SK-N-SH (cell line): ENCODE measurements at regions not wholly inside any gene's neighbourhood (a gene's known extent, or its start where the extent isn't known, plus 50 kb on each side); places are given as distances from the start of the nearest gene placed in this dataset.

Experiments used
- CHD2 ChIP-seq: fragments of 150-350 bp; IDR thresholded peaks from 2 replicates; pipeline ENCODE4 v1.6.1; 2018; ENCODE audit warnings: low read length; ENCODE audit not compliant: partially characterized antibody
- EP300 ChIP-seq, 2 experiments: IDR thresholded peaks; 2 replicates each; pipeline versions ENCODE4 v1.4.0 to v1.6.1; 2012; ENCODE audit warnings: borderline replicate concordance in 1 of 2, low read depth in 1 of 2, low read length in 1 of 2
- GABPA ChIP-seq: IDR thresholded peaks from 2 replicates; pipeline ENCODE4 v1.4.0; 2012; ENCODE audit warnings: low read depth, mild to moderate bottlenecking
- MXI1 ChIP-seq: IDR thresholded peaks from 2 replicates; pipeline ENCODE4 v1.6.1; 2012; ENCODE audit warnings: mild to moderate bottlenecking, low read depth, low read length, improper control_type of control experiment
- POLR2AphosphoS5 ChIP-seq: IDR thresholded peaks from 2 replicates; pipeline ENCODE4 v1.6.1; 2012; ENCODE audit warnings: low read depth, low read length
- SIN3A ChIP-seq: IDR thresholded peaks from 2 replicates; pipeline ENCODE4 v1.6.1; 2012; ENCODE audit warnings: low read depth, mild to moderate bottlenecking, low read length, moderate library complexity, borderline replicate concordance
- TAF1 ChIP-seq: IDR thresholded peaks from 2 replicates; pipeline ENCODE4 v1.6.1; 2012; ENCODE audit warnings: low read depth, mild to moderate bottlenecking, low read length, moderate library complexity, borderline replicate concordance
- YY1 ChIP-seq: IDR thresholded peaks from 2 replicates; pipeline ENCODE4 v1.4.0; 2012; ENCODE audit warnings: low read depth, mild to moderate bottlenecking
- TF ChIP-seq, protein P1 (sequence below): fragments of 200-600 bp; sonication (generic); IDR thresholded peaks from 2 replicates; pipeline ENCODE4 v1.6.1; 2017; ENCODE audit warnings: antibody characterized with exemption, mild to moderate bottlenecking, moderate library complexity
- TF ChIP-seq, protein P2 (sequence below): IDR thresholded peaks from 2 replicates; pipeline ENCODE4 v1.4.0; 2012; ENCODE audit warnings: low read depth, borderline replicate concordance
- TF ChIP-seq, protein P3 (sequence below): IDR thresholded peaks from 2 replicates; pipeline ENCODE4 v1.4.0; 2012; ENCODE audit warnings: low read depth, borderline replicate concordance
- TF ChIP-seq, protein P4 (sequence below): IDR thresholded peaks from 2 replicates; pipeline ENCODE4 v1.6.1; 2012; ENCODE audit warnings: mild to moderate bottlenecking, low read depth, low read length, moderate library complexity
- TF ChIP-seq, protein P5 (sequence below): fragments of 150-350 bp; IDR thresholded peaks from 2 replicates; pipeline ENCODE4 v1.6.1; 2017; ENCODE audit warnings: antibody characterized with exemption, low read length, low read depth, borderline replicate concordance

DNA sequence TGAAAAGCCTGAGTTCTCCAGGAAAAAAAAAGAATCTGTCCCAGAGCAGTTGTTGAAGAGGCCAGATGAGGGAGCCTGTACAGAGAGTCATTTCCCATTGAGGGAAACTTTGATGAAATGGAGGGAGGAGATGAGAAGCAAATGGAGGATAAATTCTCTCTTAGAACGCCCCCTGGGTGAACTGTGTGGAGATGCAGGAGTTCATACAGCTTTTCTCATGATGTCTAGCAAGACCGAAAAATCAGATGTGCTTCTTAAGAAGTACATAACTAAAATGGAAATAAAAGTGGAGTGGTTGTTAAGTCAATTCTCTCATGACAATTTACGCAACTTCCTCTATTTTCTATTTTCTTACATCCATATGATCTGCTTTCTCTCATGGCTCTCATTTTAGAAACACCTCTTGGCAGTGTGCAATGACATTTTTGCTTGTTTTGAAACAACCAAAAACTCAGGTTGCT is 1263.1 kb downstream of the PCDH9 start:
- TF ChIP-seq, protein P1, sequence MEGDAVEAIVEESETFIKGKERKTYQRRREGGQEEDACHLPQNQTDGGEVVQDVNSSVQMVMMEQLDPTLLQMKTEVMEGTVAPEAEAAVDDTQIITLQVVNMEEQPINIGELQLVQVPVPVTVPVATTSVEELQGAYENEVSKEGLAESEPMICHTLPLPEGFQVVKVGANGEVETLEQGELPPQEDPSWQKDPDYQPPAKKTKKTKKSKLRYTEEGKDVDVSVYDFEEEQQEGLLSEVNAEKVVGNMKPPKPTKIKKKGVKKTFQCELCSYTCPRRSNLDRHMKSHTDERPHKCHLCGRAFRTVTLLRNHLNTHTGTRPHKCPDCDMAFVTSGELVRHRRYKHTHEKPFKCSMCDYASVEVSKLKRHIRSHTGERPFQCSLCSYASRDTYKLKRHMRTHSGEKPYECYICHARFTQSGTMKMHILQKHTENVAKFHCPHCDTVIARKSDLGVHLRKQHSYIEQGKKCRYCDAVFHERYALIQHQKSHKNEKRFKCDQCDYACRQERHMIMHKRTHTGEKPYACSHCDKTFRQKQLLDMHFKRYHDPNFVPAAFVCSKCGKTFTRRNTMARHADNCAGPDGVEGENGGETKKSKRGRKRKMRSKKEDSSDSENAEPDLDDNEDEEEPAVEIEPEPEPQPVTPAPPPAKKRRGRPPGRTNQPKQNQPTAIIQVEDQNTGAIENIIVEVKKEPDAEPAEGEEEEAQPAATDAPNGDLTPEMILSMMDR = peak; percentile 65
- TF ChIP-seq TAF1 (no peak), EP300 (IDR thresholded peaks at IDR 0.05; ENCODE audit: borderline replicate concordance in 1 of 2, low read depth in 1 of 2, low read length in 1 of 2) (no peak), CHD2 (no peak), MXI1 (no peak), SIN3A (no peak), YY1 (peak; percentile 79; the same call in 1 of the 2 replicates), POLR2AphosphoS5 (no peak), GABPA (no peak)
- TF ChIP-seq, protein P2, sequence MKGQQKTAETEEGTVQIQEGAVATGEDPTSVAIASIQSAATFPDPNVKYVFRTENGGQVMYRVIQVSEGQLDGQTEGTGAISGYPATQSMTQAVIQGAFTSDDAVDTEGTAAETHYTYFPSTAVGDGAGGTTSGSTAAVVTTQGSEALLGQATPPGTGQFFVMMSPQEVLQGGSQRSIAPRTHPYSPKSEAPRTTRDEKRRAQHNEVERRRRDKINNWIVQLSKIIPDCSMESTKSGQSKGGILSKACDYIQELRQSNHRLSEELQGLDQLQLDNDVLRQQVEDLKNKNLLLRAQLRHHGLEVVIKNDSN = no peak
- TF ChIP-seq, protein P3, sequence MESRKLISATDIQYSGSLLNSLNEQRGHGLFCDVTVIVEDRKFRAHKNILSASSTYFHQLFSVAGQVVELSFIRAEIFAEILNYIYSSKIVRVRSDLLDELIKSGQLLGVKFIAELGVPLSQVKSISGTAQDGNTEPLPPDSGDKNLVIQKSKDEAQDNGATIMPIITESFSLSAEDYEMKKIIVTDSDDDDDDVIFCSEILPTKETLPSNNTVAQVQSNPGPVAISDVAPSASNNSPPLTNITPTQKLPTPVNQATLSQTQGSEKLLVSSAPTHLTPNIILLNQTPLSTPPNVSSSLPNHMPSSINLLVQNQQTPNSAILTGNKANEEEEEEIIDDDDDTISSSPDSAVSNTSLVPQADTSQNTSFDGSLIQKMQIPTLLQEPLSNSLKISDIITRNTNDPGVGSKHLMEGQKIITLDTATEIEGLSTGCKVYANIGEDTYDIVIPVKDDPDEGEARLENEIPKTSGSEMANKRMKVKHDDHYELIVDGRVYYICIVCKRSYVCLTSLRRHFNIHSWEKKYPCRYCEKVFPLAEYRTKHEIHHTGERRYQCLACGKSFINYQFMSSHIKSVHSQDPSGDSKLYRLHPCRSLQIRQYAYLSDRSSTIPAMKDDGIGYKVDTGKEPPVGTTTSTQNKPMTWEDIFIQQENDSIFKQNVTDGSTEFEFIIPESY = no peak
- TF ChIP-seq, protein P4, sequence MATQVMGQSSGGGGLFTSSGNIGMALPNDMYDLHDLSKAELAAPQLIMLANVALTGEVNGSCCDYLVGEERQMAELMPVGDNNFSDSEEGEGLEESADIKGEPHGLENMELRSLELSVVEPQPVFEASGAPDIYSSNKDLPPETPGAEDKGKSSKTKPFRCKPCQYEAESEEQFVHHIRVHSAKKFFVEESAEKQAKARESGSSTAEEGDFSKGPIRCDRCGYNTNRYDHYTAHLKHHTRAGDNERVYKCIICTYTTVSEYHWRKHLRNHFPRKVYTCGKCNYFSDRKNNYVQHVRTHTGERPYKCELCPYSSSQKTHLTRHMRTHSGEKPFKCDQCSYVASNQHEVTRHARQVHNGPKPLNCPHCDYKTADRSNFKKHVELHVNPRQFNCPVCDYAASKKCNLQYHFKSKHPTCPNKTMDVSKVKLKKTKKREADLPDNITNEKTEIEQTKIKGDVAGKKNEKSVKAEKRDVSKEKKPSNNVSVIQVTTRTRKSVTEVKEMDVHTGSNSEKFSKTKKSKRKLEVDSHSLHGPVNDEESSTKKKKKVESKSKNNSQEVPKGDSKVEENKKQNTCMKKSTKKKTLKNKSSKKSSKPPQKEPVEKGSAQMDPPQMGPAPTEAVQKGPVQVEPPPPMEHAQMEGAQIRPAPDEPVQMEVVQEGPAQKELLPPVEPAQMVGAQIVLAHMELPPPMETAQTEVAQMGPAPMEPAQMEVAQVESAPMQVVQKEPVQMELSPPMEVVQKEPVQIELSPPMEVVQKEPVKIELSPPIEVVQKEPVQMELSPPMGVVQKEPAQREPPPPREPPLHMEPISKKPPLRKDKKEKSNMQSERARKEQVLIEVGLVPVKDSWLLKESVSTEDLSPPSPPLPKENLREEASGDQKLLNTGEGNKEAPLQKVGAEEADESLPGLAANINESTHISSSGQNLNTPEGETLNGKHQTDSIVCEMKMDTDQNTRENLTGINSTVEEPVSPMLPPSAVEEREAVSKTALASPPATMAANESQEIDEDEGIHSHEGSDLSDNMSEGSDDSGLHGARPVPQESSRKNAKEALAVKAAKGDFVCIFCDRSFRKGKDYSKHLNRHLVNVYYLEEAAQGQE = no peak
- TF ChIP-seq, protein P5, sequence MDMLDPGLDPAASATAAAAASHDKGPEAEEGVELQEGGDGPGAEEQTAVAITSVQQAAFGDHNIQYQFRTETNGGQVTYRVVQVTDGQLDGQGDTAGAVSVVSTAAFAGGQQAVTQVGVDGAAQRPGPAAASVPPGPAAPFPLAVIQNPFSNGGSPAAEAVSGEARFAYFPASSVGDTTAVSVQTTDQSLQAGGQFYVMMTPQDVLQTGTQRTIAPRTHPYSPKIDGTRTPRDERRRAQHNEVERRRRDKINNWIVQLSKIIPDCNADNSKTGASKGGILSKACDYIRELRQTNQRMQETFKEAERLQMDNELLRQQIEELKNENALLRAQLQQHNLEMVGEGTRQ = no peak
